ENCODE measurements at regions not wholly inside any gene's neighbourhood (a gene's known extent, or its start where the extent isn't known, plus 50 kb on each side); places are given as distances from the start of the nearest gene placed in this dataset.

DNA sequence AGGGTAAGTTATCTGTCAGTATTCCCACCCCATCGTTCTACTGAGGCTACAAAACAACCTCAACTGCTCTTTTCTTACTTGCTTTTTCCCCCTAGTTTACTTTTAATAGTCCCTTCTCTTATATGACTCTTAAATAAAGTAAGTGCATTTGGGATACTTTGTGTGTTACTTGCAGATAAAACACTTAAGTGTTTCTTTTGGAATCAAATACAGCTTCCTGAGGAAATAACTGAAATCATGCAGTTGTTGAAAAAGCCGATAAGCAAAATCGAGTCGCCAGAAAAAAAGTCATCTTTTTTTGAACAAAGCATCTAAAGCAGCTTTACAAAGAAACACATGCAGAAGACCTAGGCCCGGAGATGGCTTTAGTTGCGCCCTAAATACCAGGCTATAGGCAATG lies 53.5 kb upstream of the EPB41L4A start:
- H3K36me3 ChIP-seq (ENCODE audit: low read depth), result no peaks in the 10 kb centered on the region
- TF ChIP-seq, protein P1, sequence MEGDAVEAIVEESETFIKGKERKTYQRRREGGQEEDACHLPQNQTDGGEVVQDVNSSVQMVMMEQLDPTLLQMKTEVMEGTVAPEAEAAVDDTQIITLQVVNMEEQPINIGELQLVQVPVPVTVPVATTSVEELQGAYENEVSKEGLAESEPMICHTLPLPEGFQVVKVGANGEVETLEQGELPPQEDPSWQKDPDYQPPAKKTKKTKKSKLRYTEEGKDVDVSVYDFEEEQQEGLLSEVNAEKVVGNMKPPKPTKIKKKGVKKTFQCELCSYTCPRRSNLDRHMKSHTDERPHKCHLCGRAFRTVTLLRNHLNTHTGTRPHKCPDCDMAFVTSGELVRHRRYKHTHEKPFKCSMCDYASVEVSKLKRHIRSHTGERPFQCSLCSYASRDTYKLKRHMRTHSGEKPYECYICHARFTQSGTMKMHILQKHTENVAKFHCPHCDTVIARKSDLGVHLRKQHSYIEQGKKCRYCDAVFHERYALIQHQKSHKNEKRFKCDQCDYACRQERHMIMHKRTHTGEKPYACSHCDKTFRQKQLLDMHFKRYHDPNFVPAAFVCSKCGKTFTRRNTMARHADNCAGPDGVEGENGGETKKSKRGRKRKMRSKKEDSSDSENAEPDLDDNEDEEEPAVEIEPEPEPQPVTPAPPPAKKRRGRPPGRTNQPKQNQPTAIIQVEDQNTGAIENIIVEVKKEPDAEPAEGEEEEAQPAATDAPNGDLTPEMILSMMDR (IDR thresholded peaks at IDR 0.05), result no peak
- H3K9me3 ChIP-seq, result no peaks in the 10 kb centered on the region
- DNase-seq (no peak), ATAC-seq (no peak)
- H3K4me3 ChIP-seq, result no peak overlapping the region
- H3K4me1 ChIP-seq (ENCODE audit: low read depth), result no peaks in the 10 kb centered on the region
- intact Hi-C loops (cut with DNase I, micrococcal nuclease), result no loop called here

DNA sequence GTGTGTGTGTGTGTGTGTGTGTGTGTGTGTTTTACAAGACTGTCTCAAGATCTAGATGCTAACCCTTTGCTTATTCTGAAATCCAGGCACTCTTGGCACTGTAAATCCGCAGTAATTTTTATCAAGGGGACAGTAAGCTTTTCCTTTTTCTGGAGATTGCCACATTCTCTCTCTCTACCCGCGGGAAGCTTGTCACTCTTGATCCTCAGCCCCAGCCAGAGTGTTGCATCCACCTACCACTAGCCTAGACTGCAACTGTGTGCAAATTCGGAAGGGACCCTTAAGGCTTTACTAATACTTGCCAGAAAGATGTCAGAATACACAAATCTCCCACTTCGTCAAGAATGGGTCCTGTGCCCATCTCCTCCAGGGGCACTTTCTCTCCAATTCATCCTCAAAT lies 54.9 kb upstream of the EPB41L4A start:
- Histone ChIP-seq H3K9me3 (no peaks in the 10 kb centered on the region), H3K4me3 (no peak overlapping the region), H3K4me1 (ENCODE audit: low read depth) (no peaks in the 10 kb centered on the region), H3K36me3 (ENCODE audit: low read depth) (no peaks in the 10 kb centered on the region)
- TF ChIP-seq, protein P1 (IDR thresholded peaks at IDR 0.05), result no peak
- DNase-seq, result no peak
- ATAC-seq, result no peak
- intact Hi-C loops (cut with DNase I, micrococcal nuclease), result no loop called here

DNA sequence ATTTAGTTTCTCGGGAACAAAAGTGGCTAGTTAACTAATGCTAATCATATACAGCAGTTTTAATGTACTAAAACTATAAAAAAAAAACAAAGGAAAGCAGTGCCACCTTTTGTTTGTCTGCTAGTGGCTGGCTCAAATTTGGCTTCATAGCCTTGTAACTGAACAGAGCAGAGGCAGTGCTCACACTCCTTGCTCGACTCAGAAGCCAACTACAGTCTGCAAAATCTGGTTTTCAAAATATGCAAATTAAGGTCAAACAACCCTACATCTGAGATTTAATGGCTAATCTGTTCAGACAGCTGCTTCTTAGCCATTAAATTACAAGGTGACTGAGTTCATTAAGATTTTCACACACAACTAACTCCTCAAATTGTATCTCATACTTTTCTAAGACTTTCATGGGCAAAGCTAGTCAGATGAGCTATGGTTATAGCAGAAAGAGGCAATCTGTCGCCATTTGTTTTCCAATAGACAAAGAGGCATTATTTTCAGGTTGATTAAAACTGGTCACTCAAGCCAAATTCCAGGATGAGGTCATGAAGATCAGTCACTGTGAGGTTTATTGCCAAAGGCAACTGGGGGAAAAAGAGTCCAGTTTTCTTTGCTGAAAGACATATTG lies 56.8 kb upstream of the EPB41L4A start:
- H3K4me3 ChIP-seq, result no peak overlapping the region
- DNase-seq, result no peak
- H3K36me3 ChIP-seq (ENCODE audit: low read depth), result no peaks in the 10 kb centered on the region
- H3K4me1 ChIP-seq (ENCODE audit: low read depth), result no peaks in the 10 kb centered on the region
- TF ChIP-seq, protein P1 (IDR thresholded peaks at IDR 0.05), result no peak
- no peaks in the 10 kb centered on the region for H3K9me3 ChIP-seq
- no peak for ATAC-seq
- intact Hi-C loops (cut with DNase I, micrococcal nuclease), result no loop called here

DNA sequence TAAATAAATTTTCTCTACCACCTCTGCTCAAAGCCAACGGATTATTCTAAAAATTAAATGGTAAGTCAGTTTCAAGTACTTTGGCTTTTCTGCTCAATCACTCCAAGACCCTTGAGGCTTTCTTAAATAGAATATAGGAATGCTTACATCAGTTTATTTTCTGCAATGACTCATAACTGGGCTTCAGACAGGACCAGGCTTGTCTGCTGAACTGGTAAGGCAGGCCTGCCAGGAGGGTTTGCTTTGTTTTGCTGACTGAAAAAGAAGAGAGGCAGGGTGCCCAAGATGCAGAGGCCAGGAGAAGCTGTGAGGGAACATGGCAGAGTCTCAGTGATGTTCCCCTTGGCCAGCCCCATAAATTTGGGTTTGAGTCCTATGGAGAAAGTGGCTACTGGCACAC lies 60.3 kb upstream of the EPB41L4A start:
- no peak for DNase-seq
- H3K4me1 ChIP-seq (ENCODE audit: low read depth), result no peaks in the 10 kb centered on the region
- no peak overlapping the region for H3K4me3 ChIP-seq
- TF ChIP-seq, protein P1 (IDR thresholded peaks at IDR 0.05), result no peak
- no peak for ATAC-seq
- intact Hi-C loops (cut with DNase I, micrococcal nuclease), result no loop called here
- H3K9me3 ChIP-seq, result no peaks in the 10 kb centered on the region
- no peaks in the 10 kb centered on the region for H3K36me3 ChIP-seq (ENCODE audit: low read depth)

DNA sequence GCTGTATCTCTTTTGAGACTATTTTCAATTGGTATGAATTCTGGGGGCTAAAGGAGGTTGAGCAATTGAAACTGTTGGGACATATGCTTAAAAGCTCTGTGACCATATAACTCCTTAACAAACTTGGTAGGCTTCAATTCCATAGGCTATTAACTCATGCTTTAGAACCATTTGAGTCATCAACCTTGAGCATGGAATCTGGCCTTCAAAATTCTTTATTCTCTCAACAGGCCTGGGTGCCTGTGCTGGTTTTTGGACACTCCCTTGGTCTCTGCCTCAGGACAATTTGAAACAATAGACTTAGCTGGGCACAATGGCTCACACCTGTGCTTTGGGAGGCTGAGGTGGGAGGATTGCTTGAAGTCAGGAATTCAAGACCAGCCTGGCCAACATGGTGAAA lies 61.4 kb upstream of the EPB41L4A start:
- no peaks in the 10 kb centered on the region for H3K4me1 ChIP-seq (ENCODE audit: low read depth)
- TF ChIP-seq, protein P1 (IDR thresholded peaks at IDR 0.05), result no peak
- H3K9me3 ChIP-seq, result no peaks in the 10 kb centered on the region
- no peak overlapping the region for H3K4me3 ChIP-seq
- intact Hi-C loops (cut with DNase I, micrococcal nuclease), result no loop called here
- H3K36me3 ChIP-seq (ENCODE audit: low read depth), result no peaks in the 10 kb centered on the region
- ATAC-seq, result no peak
- no peak for DNase-seq

DNA sequence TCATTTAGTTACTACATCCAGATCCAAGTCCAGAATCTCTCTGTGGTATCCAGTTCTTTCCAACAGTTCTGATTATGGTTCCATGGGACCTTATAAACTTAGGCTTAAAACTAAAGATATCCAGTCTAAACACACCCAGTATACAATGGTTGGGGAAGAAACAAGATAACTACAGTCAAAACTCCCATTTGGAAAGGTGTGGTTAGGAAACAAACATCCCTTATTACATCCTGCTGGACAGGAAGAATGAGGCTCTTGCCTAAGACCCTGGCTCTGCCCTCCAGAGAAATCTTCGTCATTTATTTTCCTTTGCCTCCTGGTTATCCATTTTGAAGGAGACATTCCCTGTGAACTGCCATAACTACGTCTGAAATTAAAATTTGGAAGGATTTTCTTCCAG lies 64.6 kb upstream of the EPB41L4A start:
- Histone ChIP-seq H3K36me3 (ENCODE audit: low read depth) (no peaks in the 10 kb centered on the region), H3K9me3 (no peaks in the 10 kb centered on the region), H3K4me1 (ENCODE audit: low read depth) (no peaks in the 10 kb centered on the region), H3K4me3 (no peak overlapping the region)
- intact Hi-C loops (cut with DNase I, micrococcal nuclease), result no loop called here
- TF ChIP-seq, protein P1 (IDR thresholded peaks at IDR 0.05), result no peak
- ATAC-seq, result no peak
- no peak for DNase-seq
